Osteocyte (in vitro differentiated cells): ENCODE measurements at regions not wholly inside any gene's neighbourhood (a gene's known extent, or its start where the extent isn't known, plus 50 kb on each side); places are given as distances from the start of the nearest gene placed in this dataset.

Experiments
- DNase-seq: peaks from one replicate; pipeline ENCODE4 v3.0.0; 2021; ENCODE audit warnings: mixed read lengths; ENCODE audit not compliant: unreplicated experiment; ENCODE audit errors: extremely low spot score
- H3K27ac Mint-ChIP-seq: one replicate; pipeline ENCODE4 v1.8.0; 2021; ENCODE audit warnings: mild to moderate bottlenecking, mixed read lengths; ENCODE audit not compliant: unreplicated experiment
- H3K27me3 Mint-ChIP-seq: one replicate; pipeline ENCODE4 v1.8.0; 2021; ENCODE audit warnings: mixed read lengths; ENCODE audit not compliant: unreplicated experiment
- H3K36me3 Mint-ChIP-seq: one replicate; pipeline ENCODE4 v1.8.0; 2021; ENCODE audit warnings: mixed read lengths; ENCODE audit not compliant: unreplicated experiment
- H3K4me1 Mint-ChIP-seq: one replicate; pipeline ENCODE4 v1.8.0; 2021; ENCODE audit warnings: mixed read lengths; ENCODE audit not compliant: unreplicated experiment
- H3K4me3 Mint-ChIP-seq: one replicate; pipeline ENCODE4 v1.8.0; 2021; ENCODE audit warnings: mild to moderate bottlenecking, moderate library complexity, mixed read lengths; ENCODE audit not compliant: unreplicated experiment
- H3K9me3 Mint-ChIP-seq: one replicate; pipeline ENCODE4 v1.8.0; 2021; ENCODE audit warnings: mixed read lengths; ENCODE audit not compliant: unreplicated experiment
- TF ChIP-seq, protein P1 (sequence below): fragments of 200-600 bp; sonication (generic); IDR thresholded peaks from 2 replicates; pipeline ENCODE4 v1.5.0; 2021; ENCODE audit warnings: antibody characterized with exemption, mild to moderate bottlenecking, moderate library complexity

- TF ChIP-seq, protein P1, sequence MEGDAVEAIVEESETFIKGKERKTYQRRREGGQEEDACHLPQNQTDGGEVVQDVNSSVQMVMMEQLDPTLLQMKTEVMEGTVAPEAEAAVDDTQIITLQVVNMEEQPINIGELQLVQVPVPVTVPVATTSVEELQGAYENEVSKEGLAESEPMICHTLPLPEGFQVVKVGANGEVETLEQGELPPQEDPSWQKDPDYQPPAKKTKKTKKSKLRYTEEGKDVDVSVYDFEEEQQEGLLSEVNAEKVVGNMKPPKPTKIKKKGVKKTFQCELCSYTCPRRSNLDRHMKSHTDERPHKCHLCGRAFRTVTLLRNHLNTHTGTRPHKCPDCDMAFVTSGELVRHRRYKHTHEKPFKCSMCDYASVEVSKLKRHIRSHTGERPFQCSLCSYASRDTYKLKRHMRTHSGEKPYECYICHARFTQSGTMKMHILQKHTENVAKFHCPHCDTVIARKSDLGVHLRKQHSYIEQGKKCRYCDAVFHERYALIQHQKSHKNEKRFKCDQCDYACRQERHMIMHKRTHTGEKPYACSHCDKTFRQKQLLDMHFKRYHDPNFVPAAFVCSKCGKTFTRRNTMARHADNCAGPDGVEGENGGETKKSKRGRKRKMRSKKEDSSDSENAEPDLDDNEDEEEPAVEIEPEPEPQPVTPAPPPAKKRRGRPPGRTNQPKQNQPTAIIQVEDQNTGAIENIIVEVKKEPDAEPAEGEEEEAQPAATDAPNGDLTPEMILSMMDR, result no peak
- H3K4me1 Mint-ChIP-seq, result no peaks in the 10 kb centered on the region
- no peaks in the 10 kb centered on the region for H3K27me3 Mint-ChIP-seq
- H3K36me3 Mint-ChIP-seq, result no peaks in the 10 kb centered on the region
- no peak overlapping the region for H3K4me3 Mint-ChIP-seq
- peaks cover 10% of the 10 kb centered on the region for H3K9me3 Mint-ChIP-seq
- H3K27ac Mint-ChIP-seq, result no peak overlapping the region
- no peak for DNase-seq
Observed at GRCh38 chr1:56278061-56278460, 301.3 kb downstream of the PLPP3 start.

- TF ChIP-seq, protein P1, result no peak
- Mint-ChIP-seq H3K4me1 (peaks cover 5% of the 10 kb centered on the region), H3K27me3 (no peaks in the 10 kb centered on the region), H3K27ac (no peak overlapping the region), H3K9me3 (peaks cover 4% of the 10 kb centered on the region), H3K4me3 (no peak overlapping the region), H3K36me3 (no peaks in the 10 kb centered on the region)
- DNase-seq, result no peak
Observed at GRCh38 chr1:56268519-56269140, 310.7 kb downstream of the PLPP3 start.

GRCh38 chr1:56267611-56268010 is 311.8 kb downstream of the PLPP3 start:
- no peaks in the 10 kb centered on the region for H3K27me3 Mint-ChIP-seq
- H3K27ac Mint-ChIP-seq, result no peak overlapping the region
- no peak overlapping the region for H3K4me3 Mint-ChIP-seq
- peaks cover 5% of the 10 kb centered on the region for H3K4me1 Mint-ChIP-seq
- no peaks in the 10 kb centered on the region for H3K36me3 Mint-ChIP-seq
- TF ChIP-seq, protein P1, result no peak
- DNase-seq, result no peak
- no peaks in the 10 kb centered on the region for H3K9me3 Mint-ChIP-seq

DNA sequence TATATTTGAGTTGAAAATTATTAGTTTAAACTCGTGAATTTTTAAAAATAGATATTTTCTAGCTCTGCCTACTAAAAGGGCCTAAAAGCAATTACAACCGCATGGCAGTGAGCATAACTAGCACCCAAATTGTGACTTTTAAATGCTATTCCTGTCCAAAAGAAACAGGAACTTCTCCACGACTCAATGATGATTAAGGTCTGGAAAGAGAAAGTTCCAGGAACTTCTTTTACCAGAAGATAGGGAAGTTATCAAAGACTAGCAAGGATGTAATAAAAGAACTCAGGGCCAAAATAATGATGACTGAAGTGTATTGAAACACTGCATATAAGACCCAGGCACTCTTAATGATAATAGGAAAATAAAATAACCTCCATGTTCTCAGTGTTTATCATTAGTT is 313.0 kb downstream of the PLPP3 start:
- Mint-ChIP-seq H3K27me3 (no peaks in the 10 kb centered on the region), H3K9me3 (no peaks in the 10 kb centered on the region), H3K4me1 (peaks cover 5% of the 10 kb centered on the region), H3K36me3 (no peaks in the 10 kb centered on the region), H3K4me3 (no peak overlapping the region), H3K27ac (no peak overlapping the region)
- DNase-seq, result no peak
- TF ChIP-seq, protein P1, result no peak

- H3K4me1 Mint-ChIP-seq, result peaks cover 5% of the 10 kb centered on the region
Observed at GRCh38 chr1:56265216-56265615, 314.1 kb downstream of the PLPP3 start.

More at GRCh38 chr1:56265216-56265615, 314.1 kb downstream of the PLPP3 start:
- no peak overlapping the region for H3K4me3 Mint-ChIP-seq
- H3K27me3 Mint-ChIP-seq, result no peaks in the 10 kb centered on the region
- DNase-seq, result no peak
- H3K27ac Mint-ChIP-seq, result no peak overlapping the region
- peaks cover 2% of the 10 kb centered on the region for H3K9me3 Mint-ChIP-seq
- TF ChIP-seq, protein P1, result no peak
- peaks cover under 1% of the 10 kb centered on the region for H3K36me3 Mint-ChIP-seq
